Keratinocyte (primary cell): ENCODE measurements at regions not wholly inside any gene's neighbourhood (a gene's known extent, or its start where the extent isn't known, plus 50 kb on each side); places are given as distances from the start of the nearest gene placed in this dataset.
A peak's percentile ranks its signal among the peaks of the same experiment; 100 is the strongest.

Experiments used
- DNase-seq: peaks from one replicate; pipeline ENCODE4 v3.0.0-alpha.2; 2011; ENCODE audit warnings: low read depth, missing footprints, low spot score
- FAIRE-seq: peaks from 2 replicates; lab custom pipeline; 2011; peaks lifted over from hg19 to GRCh38; lab: Jason Lieb, UNC
- H2AFZ ChIP-seq: 2 replicates; pipeline ENCODE4 v1.6.0; 2012; ENCODE audit warnings: low read length, control low read depth, inconsistent platforms; ENCODE audit not compliant: control insufficient read depth
- H3K27ac ChIP-seq: 2 replicates; pipeline ENCODE4 v1.5.1; 2011; ENCODE audit warnings: low read length; ENCODE audit not compliant: control insufficient read depth, insufficient read depth
- H3K27me3 ChIP-seq: 3 replicates; pipeline ENCODE4 v1.6.0; 2011; ENCODE audit warnings: low read length; ENCODE audit not compliant: control insufficient read depth, insufficient read depth; ENCODE audit errors: extremely low read depth
- H3K36me3 ChIP-seq, 2 experiments: 2 replicates in 1 of 2; 3 replicates in 1 of 2; pipeline ENCODE4 v1.5.1; 2011; ENCODE audit warnings: low read length in 2 of 2, mild to moderate bottlenecking in 1 of 2; ENCODE audit not compliant: control insufficient read depth in 2 of 2, insufficient read depth in 2 of 2; ENCODE audit errors: extremely low read depth in 1 of 2
- H3K4me1 ChIP-seq: 3 replicates; pipeline ENCODE4 v1.5.1; 2011; ENCODE audit warnings: low read length; ENCODE audit not compliant: control insufficient read depth, insufficient read depth; ENCODE audit errors: extremely low read depth
- H3K4me2 ChIP-seq: 3 replicates; pipeline ENCODE4 v1.6.0; 2011; ENCODE audit warnings: low read depth, low read length; ENCODE audit not compliant: control insufficient read depth, insufficient read depth; ENCODE audit errors: extremely low read depth
- H3K4me3 ChIP-seq, 3 experiments: fragments of 200-600 bp in 1 of 3; sonication (generic) in 1 of 3; 2 replicates in 2 of 3; 3 replicates in 1 of 3; pipeline ENCODE4 v1.5.1; 2011 to 2016; ENCODE audit warnings: low read length in 3 of 3, mild to moderate bottlenecking in 3 of 3, control low read depth in 2 of 3, inconsistent platforms in 1 of 3, low read depth in 1 of 3, mixed read lengths in 1 of 3, mixed run types in 1 of 3, moderate library complexity in 1 of 3; ENCODE audit not compliant: control insufficient read depth in 2 of 3, insufficient read depth in 2 of 3; ENCODE audit errors: extremely low read depth in 1 of 3
- H3K79me2 ChIP-seq: 2 replicates; pipeline ENCODE4 v1.6.0; 2012; ENCODE audit warnings: low read length; ENCODE audit not compliant: control insufficient read depth, insufficient read depth
- H3K9ac ChIP-seq: 3 replicates; pipeline ENCODE4 v1.6.0; 2011; ENCODE audit warnings: low read length; ENCODE audit not compliant: control insufficient read depth, insufficient read depth; ENCODE audit errors: extremely low read depth
- H3K9me1 ChIP-seq: 3 replicates; pipeline ENCODE4 v1.6.0; 2011; ENCODE audit warnings: low read length; ENCODE audit not compliant: control insufficient read depth, insufficient read depth; ENCODE audit errors: extremely low read depth
- H3K9me3 ChIP-seq: 2 replicates; pipeline ENCODE4 v1.5.1; 2012; ENCODE audit warnings: low read depth, low read length; ENCODE audit not compliant: control insufficient read depth
- H4K20me1 ChIP-seq: 3 replicates; pipeline ENCODE4 v1.6.0; 2011; ENCODE audit warnings: low read length; ENCODE audit not compliant: control insufficient read depth, insufficient read depth; ENCODE audit errors: extremely low read depth
- CTCF ChIP-seq, 3 experiments: IDR thresholded peaks in 1 of 3; conservative IDR thresholded peaks in 1 of 3; optimal IDR thresholded peaks in 1 of 3; 2 replicates in 2 of 3; 3 replicates in 1 of 3; pipeline versions ENCODE3 to v1.5.1; 2011; ENCODE audit warnings: low read length in 3 of 3, mild to moderate bottlenecking in 3 of 3, moderate library complexity in 2 of 3, control low read depth in 1 of 3, inconsistent platforms in 1 of 3; ENCODE audit not compliant: insufficient read depth in 2 of 3; ENCODE audit errors: extremely low read depth in 1 of 3
- EZH2 ChIP-seq: IDR thresholded peaks from one replicate; pipeline ENCODE4 v1.6.1; 2012; ENCODE audit warnings: inconsistent platforms, mild to moderate bottlenecking, low read length, moderate library complexity
- dilution Hi-C: fragments of 300-500 bp; cut with MboI; formaldehyde crosslinking; loops from one replicate; pipeline ENCODE4 v1.7.0; 2020; ENCODE audit warnings: low sequenced_read_pairs; ENCODE audit not compliant: extremely low pct_ligation_motif_present

DNA sequence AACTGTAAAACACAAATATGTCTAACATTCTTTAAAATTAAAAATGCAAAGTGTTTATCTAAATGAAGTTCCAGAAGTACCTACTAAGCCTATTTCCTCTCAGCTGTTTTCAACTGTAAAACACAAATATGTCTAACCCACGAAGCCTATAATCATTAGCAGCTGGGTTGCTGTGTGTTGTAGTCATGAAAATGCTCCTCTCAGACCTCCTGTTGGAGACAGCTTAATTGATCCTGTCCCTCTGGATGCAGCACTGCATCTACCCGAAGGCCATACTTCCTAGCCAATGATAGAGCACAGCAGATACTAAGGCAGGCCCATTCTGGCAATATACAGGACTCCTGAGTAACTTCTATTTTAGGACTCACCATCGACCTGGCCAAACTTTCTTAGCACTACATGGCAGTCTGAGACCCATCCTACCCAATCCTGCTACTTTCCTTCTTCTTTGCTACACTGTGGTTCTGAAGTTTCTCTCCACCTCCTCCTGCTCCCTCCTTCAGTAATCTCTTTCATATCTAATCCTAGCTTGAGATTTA, 92.5 kb upstream of the RBBP8 start:
- H4K20me1 ChIP-seq = no peaks in the 10 kb centered on the region
- H3K9me3 ChIP-seq = no peaks in the 10 kb centered on the region
- no peak overlapping the region for H3K4me2 ChIP-seq
- peaks cover 55% of the 10 kb centered on the region for H3K4me1 ChIP-seq
- H3K9ac ChIP-seq = no peak overlapping the region
- no peaks in the 10 kb centered on the region for H3K9me1 ChIP-seq
- H2AFZ ChIP-seq = no peak overlapping the region
- no peaks in the 10 kb centered on the region for H3K36me3 ChIP-seq
- no peak overlapping the region for H3K27ac ChIP-seq
- H3K79me2 ChIP-seq = no peaks in the 10 kb centered on the region
- no peak for DNase-seq
- no peaks in the 10 kb centered on the region for H3K27me3 ChIP-seq
- dilution Hi-C loops = no loop called here
- H3K4me3 ChIP-seq = no peak overlapping the region
- TF ChIP-seq EZH2 = no peak
- TF ChIP-seq CTCF (optimal IDR thresholded peaks at IDR 0.05 in 1 of 3, IDR thresholded peaks at IDR 0.05 in 1 of 3, conservative IDR thresholded peaks at IDR 0.05 in 1 of 3; ENCODE audit: extremely low read depth in 1 of 3, insufficient read depth in 2 of 3, low read length in 3 of 3) = no peak
- peak; percentile 34 for FAIRE-seq

DNA sequence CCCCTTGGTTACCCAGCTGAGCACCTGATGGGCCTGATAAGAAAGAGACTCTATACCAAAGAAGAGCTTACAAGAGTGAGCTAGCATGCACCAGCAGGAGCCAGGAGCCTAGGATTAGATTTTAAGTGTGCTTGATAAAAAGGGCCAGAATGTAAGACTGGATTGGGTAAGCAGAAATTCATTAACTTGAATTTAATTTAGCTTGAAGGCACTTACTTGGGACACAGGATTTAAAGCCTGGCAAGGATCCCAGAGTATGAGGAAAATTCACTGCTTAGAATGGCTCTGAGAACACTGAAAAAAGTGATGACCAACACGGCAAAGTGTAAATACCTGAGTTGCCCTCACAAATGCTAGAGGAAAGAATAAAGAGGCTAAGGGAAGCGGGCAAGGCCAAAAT, 91.3 kb upstream of the RBBP8 start:
- no peak overlapping the region for H3K4me2 ChIP-seq
- no peaks in the 10 kb centered on the region for H4K20me1 ChIP-seq
- no peaks in the 10 kb centered on the region for H3K9me3 ChIP-seq
- no peak for DNase-seq
- FAIRE-seq = peak; percentile 69
- H3K4me3 ChIP-seq = no peak overlapping the region
- no peak for TF ChIP-seq EZH2
- no peaks in the 10 kb centered on the region for H3K36me3 ChIP-seq
- no peak overlapping the region for H3K9ac ChIP-seq
- dilution Hi-C loops = no loop called here
- no peaks in the 10 kb centered on the region for H3K27me3 ChIP-seq
- H3K79me2 ChIP-seq = no peaks in the 10 kb centered on the region
- no peak overlapping the region for H2AFZ ChIP-seq
- peaks cover 66% of the 10 kb centered on the region for H3K4me1 ChIP-seq
- no peak overlapping the region for H3K27ac ChIP-seq
- H3K9me1 ChIP-seq = no peaks in the 10 kb centered on the region

- Histone ChIP-seq H3K4me1 (peaks cover 75% of the 10 kb centered on the region), H3K27me3 (no peaks in the 10 kb centered on the region), H3K79me2 (no peaks in the 10 kb centered on the region), H3K27ac (peak overlapping the region; percentile 77), H2AFZ (no peak overlapping the region), H3K4me2 (peak overlapping the region; percentile 57), H3K36me3 (no peaks in the 10 kb centered on the region), H3K9ac (peak overlapping the region; percentile 0), H3K4me3 (no peak overlapping the region), H3K9me1 (no peaks in the 10 kb centered on the region), H4K20me1 (no peaks in the 10 kb centered on the region), H3K9me3 (no peaks in the 10 kb centered on the region)
- no peak for TF ChIP-seq EZH2
- no peak for TF ChIP-seq CTCF (optimal IDR thresholded peaks at IDR 0.05 in 1 of 3, IDR thresholded peaks at IDR 0.05 in 1 of 3, conservative IDR thresholded peaks at IDR 0.05 in 1 of 3; ENCODE audit: extremely low read depth in 1 of 3, insufficient read depth in 2 of 3, low read length in 3 of 3)
- FAIRE-seq (peak; percentile 85), DNase-seq (no peak)
- dilution Hi-C loops = no loop called here
Measured at GRCh38 chr18:22844190-22844589, 88.9 kb upstream of the RBBP8 start.
